ENCODE measurements at regions not wholly inside any gene's neighbourhood (a gene's known extent, or its start where the extent isn't known, plus 50 kb on each side); places are given as distances from the start of the nearest gene placed in this dataset.

DNA sequence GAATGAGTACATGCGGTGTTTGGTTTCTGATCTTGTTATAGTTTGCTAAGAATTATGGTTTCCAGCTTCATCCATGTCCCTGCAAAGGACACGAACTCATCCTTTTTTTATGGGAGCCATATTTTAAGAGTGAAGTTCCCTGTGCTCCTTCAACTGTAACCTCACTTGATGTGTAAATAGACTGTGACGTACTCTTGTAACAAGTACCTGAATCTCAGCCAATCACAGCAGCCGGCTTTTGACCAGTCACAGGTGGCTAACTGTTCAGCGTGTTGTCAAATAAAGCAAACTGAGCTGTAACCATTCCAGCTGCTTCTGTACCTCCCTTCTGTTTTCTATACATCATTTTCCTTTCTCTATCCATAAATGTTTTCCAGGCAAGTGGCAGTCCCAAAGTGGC is 774.3 kb upstream of the HS6ST1 start:
- no peak overlapping the region for H3K4me3 ChIP-seq (ENCODE audit: low read depth, low read length)
- TF ChIP-seq, protein P1, sequence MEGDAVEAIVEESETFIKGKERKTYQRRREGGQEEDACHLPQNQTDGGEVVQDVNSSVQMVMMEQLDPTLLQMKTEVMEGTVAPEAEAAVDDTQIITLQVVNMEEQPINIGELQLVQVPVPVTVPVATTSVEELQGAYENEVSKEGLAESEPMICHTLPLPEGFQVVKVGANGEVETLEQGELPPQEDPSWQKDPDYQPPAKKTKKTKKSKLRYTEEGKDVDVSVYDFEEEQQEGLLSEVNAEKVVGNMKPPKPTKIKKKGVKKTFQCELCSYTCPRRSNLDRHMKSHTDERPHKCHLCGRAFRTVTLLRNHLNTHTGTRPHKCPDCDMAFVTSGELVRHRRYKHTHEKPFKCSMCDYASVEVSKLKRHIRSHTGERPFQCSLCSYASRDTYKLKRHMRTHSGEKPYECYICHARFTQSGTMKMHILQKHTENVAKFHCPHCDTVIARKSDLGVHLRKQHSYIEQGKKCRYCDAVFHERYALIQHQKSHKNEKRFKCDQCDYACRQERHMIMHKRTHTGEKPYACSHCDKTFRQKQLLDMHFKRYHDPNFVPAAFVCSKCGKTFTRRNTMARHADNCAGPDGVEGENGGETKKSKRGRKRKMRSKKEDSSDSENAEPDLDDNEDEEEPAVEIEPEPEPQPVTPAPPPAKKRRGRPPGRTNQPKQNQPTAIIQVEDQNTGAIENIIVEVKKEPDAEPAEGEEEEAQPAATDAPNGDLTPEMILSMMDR (IDR thresholded peaks at IDR 0.05; ENCODE audit: insufficient read depth, low read length): no peak
- no peak for DNase-seq (ENCODE audit: low read depth)

DNA sequence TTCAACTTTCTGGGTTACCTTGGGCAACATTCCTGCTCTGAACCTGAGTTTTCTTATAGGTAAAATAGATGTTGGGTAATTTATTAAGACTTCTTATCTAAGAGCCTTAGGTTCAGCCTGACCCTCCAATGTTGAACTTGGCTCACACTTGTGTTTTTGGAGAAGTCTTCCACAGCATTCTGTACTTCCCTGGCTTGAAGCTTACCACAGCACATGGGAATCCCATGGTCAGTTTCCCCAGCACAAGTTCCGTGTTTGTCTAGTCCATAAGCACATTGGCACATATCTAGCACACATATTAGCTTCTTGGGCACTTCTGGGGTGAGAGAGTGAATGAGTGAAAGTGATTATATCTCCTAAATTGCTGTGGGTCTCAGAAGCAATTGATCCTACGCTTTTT is 782.5 kb upstream of the HS6ST1 start:
- TF ChIP-seq, protein P1 (IDR thresholded peaks at IDR 0.05; ENCODE audit: insufficient read depth, low read length): no peak
- no peak overlapping the region for H3K4me3 ChIP-seq (ENCODE audit: low read depth, low read length)
- no peak for DNase-seq (ENCODE audit: low read depth)

DNA sequence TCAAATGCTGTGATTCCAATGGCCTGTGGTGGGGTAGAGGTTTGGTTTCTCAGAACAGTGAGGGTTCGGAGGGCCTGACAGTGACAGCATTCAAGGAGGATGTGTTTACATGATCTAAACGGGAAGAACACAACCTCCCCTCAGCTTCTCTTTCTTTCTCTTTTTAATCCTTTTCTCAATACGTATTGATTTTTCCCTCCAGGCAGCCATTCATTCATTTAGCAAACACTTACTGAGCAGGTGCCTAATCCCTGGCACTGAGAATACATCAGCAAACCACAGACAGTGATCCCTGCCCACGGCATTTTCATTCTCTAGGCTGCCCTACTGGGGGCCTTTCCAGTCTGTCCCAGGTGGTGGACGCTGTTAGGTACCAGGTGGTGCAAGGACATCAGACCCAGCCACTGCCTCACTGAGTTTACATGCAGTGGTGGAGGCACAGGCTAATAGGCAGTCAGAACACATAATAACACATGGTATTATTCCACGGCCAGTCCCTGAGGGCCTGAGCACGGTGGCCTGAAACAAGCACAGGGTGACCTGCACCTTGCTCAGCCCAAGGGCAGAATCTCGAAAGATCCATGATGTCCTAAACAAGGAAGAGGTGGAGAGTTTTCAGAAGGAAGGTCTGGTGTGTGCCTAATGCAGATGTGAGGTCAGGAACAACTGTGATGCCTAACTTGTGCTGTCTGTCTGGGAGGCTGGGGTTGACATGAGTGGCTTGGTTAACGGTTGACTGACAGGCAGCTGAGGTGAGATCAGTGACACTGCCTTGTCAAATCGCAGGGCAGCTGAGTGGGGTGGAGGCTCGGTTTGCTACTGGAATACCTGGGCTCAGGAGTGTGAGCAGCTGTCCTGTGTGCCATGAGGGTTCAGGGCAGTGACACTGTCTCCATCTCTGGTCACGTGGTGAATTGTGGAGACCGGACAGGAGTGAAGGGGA is 785.5 kb upstream of the HS6ST1 start:
- TF ChIP-seq, protein P1 (IDR thresholded peaks at IDR 0.05; ENCODE audit: insufficient read depth, low read length): no peak
- DNase-seq (ENCODE audit: low read depth): no peak
- no peak overlapping the region for H3K4me3 ChIP-seq (ENCODE audit: low read depth, low read length)

DNA sequence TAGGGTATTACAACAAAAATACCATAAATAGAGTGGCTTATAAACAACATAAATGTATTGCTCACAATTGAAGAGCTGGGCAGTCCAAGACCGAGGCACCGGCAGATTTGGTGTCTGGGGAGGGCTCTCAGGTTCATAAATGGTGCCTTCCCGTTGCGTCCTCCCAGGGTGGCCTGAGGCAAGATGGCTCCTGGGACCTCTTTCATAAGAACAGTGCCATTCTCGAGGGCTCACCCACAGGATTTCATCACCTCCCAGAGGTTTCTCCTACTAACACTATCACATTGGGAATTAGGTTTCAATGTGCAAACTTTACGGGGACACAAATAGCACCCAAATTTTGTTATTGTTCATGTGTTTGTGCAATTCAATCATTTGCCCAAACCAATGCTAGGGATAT is 793.5 kb upstream of the HS6ST1 start:
- TF ChIP-seq, protein P1 (IDR thresholded peaks at IDR 0.05; ENCODE audit: insufficient read depth, low read length): no peak
- no peak for DNase-seq (ENCODE audit: low read depth)
- no peak overlapping the region for H3K4me3 ChIP-seq (ENCODE audit: low read depth, low read length)

DNA sequence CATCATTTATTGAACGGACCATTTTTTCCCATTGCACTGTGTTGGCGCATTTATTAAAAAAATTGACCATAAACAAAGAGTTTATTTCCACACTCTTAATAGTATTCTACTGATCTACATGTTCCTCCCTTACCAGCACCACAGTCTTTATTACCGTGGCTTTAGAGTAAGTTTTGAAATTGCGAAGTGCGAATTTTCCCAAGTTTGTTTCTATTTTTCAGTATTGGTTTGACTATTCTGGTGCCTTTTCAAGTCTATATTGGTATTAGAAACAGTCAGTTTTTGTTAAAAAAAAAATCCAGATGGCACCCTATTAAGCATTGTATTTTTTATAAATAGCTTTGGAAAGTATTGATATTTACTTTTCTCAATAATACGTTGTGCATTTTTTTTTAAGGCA is 795.1 kb upstream of the HS6ST1 start:
- H3K4me3 ChIP-seq (ENCODE audit: low read depth, low read length): no peak overlapping the region
- TF ChIP-seq, protein P1 (IDR thresholded peaks at IDR 0.05; ENCODE audit: insufficient read depth, low read length): no peak

DNA sequence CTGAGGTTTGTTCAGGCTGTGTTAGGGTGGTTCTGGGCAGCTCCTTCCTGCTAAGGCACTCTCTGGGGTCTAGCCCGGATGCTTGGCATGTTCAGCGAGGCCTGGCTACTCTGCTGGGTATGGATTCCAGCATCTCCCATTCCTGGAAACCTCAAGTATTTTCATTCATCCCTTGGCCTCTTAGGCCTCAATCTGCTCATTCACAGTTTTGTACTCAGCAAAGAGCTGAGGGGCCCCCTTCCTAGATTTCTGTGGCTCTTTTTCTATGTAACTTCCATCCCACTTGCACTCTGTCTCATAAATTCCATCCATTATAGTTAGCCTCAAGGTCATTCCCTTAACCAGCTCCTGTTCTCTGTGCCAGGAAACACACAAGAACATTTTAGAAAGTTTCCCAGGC is 798.8 kb upstream of the HS6ST1 start:
- no peak for DNase-seq (ENCODE audit: low read depth)
- TF ChIP-seq, protein P1 (IDR thresholded peaks at IDR 0.05; ENCODE audit: insufficient read depth, low read length): no peak
- no peak overlapping the region for H3K4me3 ChIP-seq (ENCODE audit: low read depth, low read length)

More for the DNA sequence above, 795.1 kb upstream of the HS6ST1 start:
- DNase-seq (ENCODE audit: low read depth): no peak

All from fibroblast of the aortic adventitia (primary cell).